ENCODE measurements at regions not wholly inside any gene's neighbourhood (a gene's known extent, or its start where the extent isn't known, plus 50 kb on each side); places are given as distances from the start of the nearest gene placed in this dataset.

GRCh38 chr13:106796280-106797047 lies 228.5 kb upstream of the ARGLU1 start:
- 0 out of 2 replicates have a peak, but pooled peaks have one; percentile 15 for TF ChIP-seq OSR2 (tag by site-specific recombination; IDR thresholded peaks at IDR 0.05)
- TF ChIP-seq PRDM6 (tag by site-specific recombination; IDR thresholded peaks at IDR 0.05) = no peak
- ChIA-PET POLR2A (no interaction called here), CTCF (interaction anchor here (0.6 kb wide), 1 partner anchor 27 kb away, joined by 3 read pairs; no protein-coding TSS in a partner anchor)
- no peaks in the 10 kb centered on the region for H3K4me1 ChIP-seq (ENCODE audit: control insufficient read depth, insufficient read depth, low read length)
- H3K27ac ChIP-seq (ENCODE audit: extremely low read depth, low read depth, low read length) = no peak overlapping the region
- H3K9me3 ChIP-seq (ENCODE audit: control insufficient read depth, insufficient read depth, low read depth, low read length) = no peaks in the 10 kb centered on the region
- no peak overlapping the region for H3K4me3 ChIP-seq (ENCODE audit: low read depth, low read length)
- H3K36me3 ChIP-seq (ENCODE audit: control insufficient read depth in 2 of 2, insufficient read depth in 1 of 2, low read length in 2 of 2) = no peaks in the 10 kb centered on the region

DNA sequence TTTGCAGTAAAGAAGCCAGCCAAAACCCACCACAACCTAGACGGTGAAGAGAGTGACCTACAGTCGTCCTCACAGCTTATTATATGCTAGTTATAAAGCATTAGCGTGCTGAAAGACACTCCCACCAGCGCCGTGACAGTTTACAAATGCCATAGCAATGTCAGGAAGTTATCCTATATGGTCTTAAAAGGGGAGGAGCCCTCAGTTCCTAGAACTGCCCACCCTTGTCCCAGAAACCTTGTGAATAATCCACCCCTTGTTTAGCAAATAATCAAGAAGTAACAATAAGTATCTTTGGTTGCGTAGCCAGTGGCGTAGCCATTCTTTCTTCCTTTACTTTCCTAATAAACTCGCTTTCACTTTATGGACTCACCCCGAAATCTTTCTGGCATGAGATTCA lies 227.9 kb upstream of the ARGLU1 start:
- H3K4me3 ChIP-seq (ENCODE audit: low read depth, low read length) = no peak overlapping the region
- ChIA-PET CTCF (no interaction called here), POLR2A (no interaction called here)
- TF ChIP-seq ZNF664 (tag by site-specific recombination; IDR thresholded peaks at IDR 0.05) = no peak
- no peak for TF ChIP-seq ZNF548 (tag by site-specific recombination; IDR thresholded peaks at IDR 0.05)
- TF ChIP-seq REPIN1 (tag by site-specific recombination; IDR thresholded peaks at IDR 0.05; ENCODE audit: low read depth) = no peak
- TF ChIP-seq ZFP3 (tag by site-specific recombination; IDR thresholded peaks at IDR 0.05; ENCODE audit: low read depth) = no peak
- no peak for TF ChIP-seq ZNF341 (tag by site-specific recombination; IDR thresholded peaks at IDR 0.05; ENCODE audit: low read depth)
- TF ChIP-seq ZNF335 (tag by site-specific recombination; conservative IDR thresholded peaks at IDR 0.05) = no peak
- TF ChIP-seq EGR2 (tag by site-specific recombination; IDR thresholded peaks at IDR 0.05; ENCODE audit: low read depth) = no peak
- TF ChIP-seq ELK4 (IDR thresholded peaks at IDR 0.05; ENCODE audit: borderline replicate concordance, low read depth, low read length) = no peak
- no peak for TF ChIP-seq PRDM4 (tag by site-specific recombination; IDR thresholded peaks at IDR 0.05)
- no peak for TF ChIP-seq ZNF791 (tag by site-specific recombination; IDR thresholded peaks at IDR 0.05)
- no peak for TF ChIP-seq ZNF174 (tag by site-specific recombination; IDR thresholded peaks at IDR 0.05)
- TF ChIP-seq ZNF114 (tag by site-specific recombination; IDR thresholded peaks at IDR 0.05) = no peak
- TF ChIP-seq ZNF10 (tag by site-specific recombination; IDR thresholded peaks at IDR 0.05) = no peak
- no peak for TF ChIP-seq ZNF302 (tag by site-specific recombination; IDR thresholded peaks at IDR 0.05; ENCODE audit: low read depth)
- TF ChIP-seq ZNF555 (tag by site-specific recombination; conservative IDR thresholded peaks at IDR 0.05) = no peak
- H3K9me3 ChIP-seq (ENCODE audit: control insufficient read depth, insufficient read depth, low read depth, low read length) = no peaks in the 10 kb centered on the region
- H3K4me1 ChIP-seq (ENCODE audit: control insufficient read depth, insufficient read depth, low read length) = no peaks in the 10 kb centered on the region
- no peak overlapping the region for H3K27ac ChIP-seq (ENCODE audit: extremely low read depth, low read depth, low read length)
- H3K36me3 ChIP-seq (ENCODE audit: control insufficient read depth in 2 of 2, insufficient read depth in 1 of 2, low read length in 2 of 2) = no peaks in the 10 kb centered on the region

GRCh38 chr13:106794117-106794516 lies 226.2 kb upstream of the ARGLU1 start:
- CTCF ChIA-PET = no interaction called here
- Histone ChIP-seq H3K4me3 (ENCODE audit: low read depth, low read length) (no peak overlapping the region), H3K36me3 (ENCODE audit: control insufficient read depth in 2 of 2, insufficient read depth in 1 of 2, low read length in 2 of 2) (no peaks in the 10 kb centered on the region), H3K9me3 (ENCODE audit: control insufficient read depth, insufficient read depth, low read depth, low read length) (no peaks in the 10 kb centered on the region), H3K27ac (ENCODE audit: extremely low read depth, low read depth, low read length) (no peak overlapping the region), H3K4me1 (ENCODE audit: control insufficient read depth, insufficient read depth, low read length) (no peaks in the 10 kb centered on the region)
- no peak for TF ChIP-seq ZBTB10 (tag by site-specific recombination; IDR thresholded peaks at IDR 0.05)
- POLR2A ChIA-PET = no interaction called here
